NCI-H774 (cell line): ENCODE measurements at regions not wholly inside any gene's neighbourhood (a gene's known extent, or its start where the extent isn't known, plus 50 kb on each side); places are given as distances from the start of the nearest gene placed in this dataset.
"Not testable (repeated sequence)": the region's sequence is repeated elsewhere in the genome, so short reads cannot be mapped to it uniquely, and the experiment has no call there.

ENCODE experiments used
- DNase-seq: peaks from one replicate; lab custom pipeline; 2025; lab: John Stamatoyannopoulos, UW

- DNase-seq, result no peak
Measured at GRCh38 chr2:187783446-187783845, 229.2 kb upstream of the TFPI start.

GRCh38 chr2:187784138-187784537 is 229.9 kb upstream of the TFPI start:
- not testable (repeated sequence) for DNase-seq

GRCh38 chr2:187799601-187800000 is 245.4 kb upstream of the TFPI start:
- DNase-seq, result no peak

- no peak for DNase-seq
Measured at GRCh38 chr2:187803816-187804215, 249.6 kb upstream of the TFPI start.

GRCh38 chr2:187815113-187815512 is 260.9 kb upstream of the TFPI start:
- DNase-seq, result no peak

GRCh38 chr2:187819624-187820023 is 265.4 kb upstream of the TFPI start:
- DNase-seq, result no peak

- DNase-seq, result no peak
Measured at GRCh38 chr2:187825108-187825507, 270.9 kb upstream of the TFPI start.

GRCh38 chr2:187826023-187826422 is 271.8 kb upstream of the TFPI start:
- DNase-seq, result no peak

GRCh38 chr2:187834787-187835186 is 280.6 kb upstream of the TFPI start:
- DNase-seq, result no peak

GRCh38 chr2:187838690-187839089 is 284.5 kb upstream of the TFPI start:
- no peak for DNase-seq

- DNase-seq, result no peak
Measured at GRCh38 chr2:187842315-187842714, 288.1 kb upstream of the TFPI start.

GRCh38 chr2:187842978-187843847 is 289.0 kb upstream of the TFPI start:
- no peak for DNase-seq

GRCh38 chr2:187847245-187848208 is 293.3 kb upstream of the TFPI start:
- no peak for DNase-seq

GRCh38 chr2:187851955-187852561 is 297.8 kb upstream of the TFPI start:
- DNase-seq, result no peak

GRCh38 chr2:187853381-187853791 is 299.2 kb upstream of the TFPI start:
- no peak for DNase-seq

- DNase-seq, result no peak
Measured at GRCh38 chr2:187854801-187855200, 300.6 kb upstream of the TFPI start.

GRCh38 chr2:187855689-187856088 is 301.5 kb upstream of the TFPI start:
- DNase-seq, result no peak

- DNase-seq, result no peak
Measured at GRCh38 chr2:187857826-187858225, 303.6 kb upstream of the TFPI start.

GRCh38 chr2:187862715-187863114 is 308.5 kb upstream of the TFPI start:
- no peak for DNase-seq

GRCh38 chr2:187865025-187865424 is 310.8 kb upstream of the TFPI start:
- no peak for DNase-seq

- no peak for DNase-seq
Measured at GRCh38 chr2:187867165-187867564, 312.9 kb upstream of the TFPI start.

GRCh38 chr2:187869195-187869594 is 315.0 kb upstream of the TFPI start:
- DNase-seq, result no peak
